Keratinocyte (primary cell): ENCODE measurements at regions not wholly inside any gene's neighbourhood (a gene's known extent, or its start where the extent isn't known, plus 50 kb on each side); places are given as distances from the start of the nearest gene placed in this dataset.

Source experiments
- DNase-seq: peaks from one replicate; pipeline ENCODE4 v3.0.0-alpha.2; 2011; ENCODE audit warnings: low read depth, missing footprints, low spot score
- FAIRE-seq: peaks from 2 replicates; lab custom pipeline; 2011; peaks lifted over from hg19 to GRCh38; lab: Jason Lieb, UNC
- H2AFZ ChIP-seq: 2 replicates; pipeline ENCODE4 v1.6.0; 2012; ENCODE audit warnings: low read length, control low read depth, inconsistent platforms; ENCODE audit not compliant: control insufficient read depth
- H3K27ac ChIP-seq: 2 replicates; pipeline ENCODE4 v1.5.1; 2011; ENCODE audit warnings: low read length; ENCODE audit not compliant: control insufficient read depth, insufficient read depth
- H3K27me3 ChIP-seq: 3 replicates; pipeline ENCODE4 v1.6.0; 2011; ENCODE audit warnings: low read length; ENCODE audit not compliant: control insufficient read depth, insufficient read depth; ENCODE audit errors: extremely low read depth
- H3K36me3 ChIP-seq, 2 experiments: 2 replicates in 1 of 2; 3 replicates in 1 of 2; pipeline ENCODE4 v1.5.1; 2011; ENCODE audit warnings: low read length in 2 of 2, mild to moderate bottlenecking in 1 of 2; ENCODE audit not compliant: control insufficient read depth in 2 of 2, insufficient read depth in 2 of 2; ENCODE audit errors: extremely low read depth in 1 of 2
- H3K4me1 ChIP-seq: 3 replicates; pipeline ENCODE4 v1.5.1; 2011; ENCODE audit warnings: low read length; ENCODE audit not compliant: control insufficient read depth, insufficient read depth; ENCODE audit errors: extremely low read depth
- H3K4me2 ChIP-seq: 3 replicates; pipeline ENCODE4 v1.6.0; 2011; ENCODE audit warnings: low read depth, low read length; ENCODE audit not compliant: control insufficient read depth, insufficient read depth; ENCODE audit errors: extremely low read depth
- H3K4me3 ChIP-seq, 3 experiments: fragments of 200-600 bp in 1 of 3; sonication (generic) in 1 of 3; 2 replicates in 2 of 3; 3 replicates in 1 of 3; pipeline ENCODE4 v1.5.1; 2011 to 2016; ENCODE audit warnings: low read length in 3 of 3, mild to moderate bottlenecking in 3 of 3, control low read depth in 2 of 3, inconsistent platforms in 1 of 3, low read depth in 1 of 3, mixed read lengths in 1 of 3, mixed run types in 1 of 3, moderate library complexity in 1 of 3; ENCODE audit not compliant: control insufficient read depth in 2 of 3, insufficient read depth in 2 of 3; ENCODE audit errors: extremely low read depth in 1 of 3
- H3K79me2 ChIP-seq: 2 replicates; pipeline ENCODE4 v1.6.0; 2012; ENCODE audit warnings: low read length; ENCODE audit not compliant: control insufficient read depth, insufficient read depth
- H3K9ac ChIP-seq: 3 replicates; pipeline ENCODE4 v1.6.0; 2011; ENCODE audit warnings: low read length; ENCODE audit not compliant: control insufficient read depth, insufficient read depth; ENCODE audit errors: extremely low read depth
- H3K9me1 ChIP-seq: 3 replicates; pipeline ENCODE4 v1.6.0; 2011; ENCODE audit warnings: low read length; ENCODE audit not compliant: control insufficient read depth, insufficient read depth; ENCODE audit errors: extremely low read depth
- H3K9me3 ChIP-seq: 2 replicates; pipeline ENCODE4 v1.5.1; 2012; ENCODE audit warnings: low read depth, low read length; ENCODE audit not compliant: control insufficient read depth
- H4K20me1 ChIP-seq: 3 replicates; pipeline ENCODE4 v1.6.0; 2011; ENCODE audit warnings: low read length; ENCODE audit not compliant: control insufficient read depth, insufficient read depth; ENCODE audit errors: extremely low read depth
- CTCF ChIP-seq, 3 experiments: IDR thresholded peaks in 1 of 3; conservative IDR thresholded peaks in 1 of 3; optimal IDR thresholded peaks in 1 of 3; 2 replicates in 2 of 3; 3 replicates in 1 of 3; pipeline versions ENCODE3 to v1.5.1; 2011; ENCODE audit warnings: low read length in 3 of 3, mild to moderate bottlenecking in 3 of 3, moderate library complexity in 2 of 3, control low read depth in 1 of 3, inconsistent platforms in 1 of 3; ENCODE audit not compliant: insufficient read depth in 2 of 3; ENCODE audit errors: extremely low read depth in 1 of 3
- EZH2 ChIP-seq: IDR thresholded peaks from one replicate; pipeline ENCODE4 v1.6.1; 2012; ENCODE audit warnings: inconsistent platforms, mild to moderate bottlenecking, low read length, moderate library complexity
- dilution Hi-C: fragments of 300-500 bp; cut with MboI; formaldehyde crosslinking; loops from one replicate; pipeline ENCODE4 v1.7.0; 2020; ENCODE audit warnings: low sequenced_read_pairs; ENCODE audit not compliant: extremely low pct_ligation_motif_present

GRCh38 chr1:208772891-208773290 lies 528.7 kb upstream of the PLXNA2 start:
- no peak for DNase-seq
- no peak for FAIRE-seq
- Histone ChIP-seq H3K9ac (no peak overlapping the region), H3K9me3 (no peaks in the 10 kb centered on the region), H3K4me1 (no peaks in the 10 kb centered on the region), H3K36me3 (no peaks in the 10 kb centered on the region), H3K9me1 (no peaks in the 10 kb centered on the region), H3K27ac (no peak overlapping the region), H3K4me3 (no peak overlapping the region), H3K4me2 (no peak overlapping the region), H2AFZ (no peak overlapping the region), H3K27me3 (no peaks in the 10 kb centered on the region), H3K79me2 (no peaks in the 10 kb centered on the region), H4K20me1 (no peaks in the 10 kb centered on the region)
- TF ChIP-seq EZH2 (no peak), CTCF (optimal IDR thresholded peaks at IDR 0.05 in 1 of 3, IDR thresholded peaks at IDR 0.05 in 1 of 3, conservative IDR thresholded peaks at IDR 0.05 in 1 of 3; ENCODE audit: extremely low read depth in 1 of 3, insufficient read depth in 2 of 3, low read length in 3 of 3) (no peak)
- dilution Hi-C loops = no loop called here

DNA sequence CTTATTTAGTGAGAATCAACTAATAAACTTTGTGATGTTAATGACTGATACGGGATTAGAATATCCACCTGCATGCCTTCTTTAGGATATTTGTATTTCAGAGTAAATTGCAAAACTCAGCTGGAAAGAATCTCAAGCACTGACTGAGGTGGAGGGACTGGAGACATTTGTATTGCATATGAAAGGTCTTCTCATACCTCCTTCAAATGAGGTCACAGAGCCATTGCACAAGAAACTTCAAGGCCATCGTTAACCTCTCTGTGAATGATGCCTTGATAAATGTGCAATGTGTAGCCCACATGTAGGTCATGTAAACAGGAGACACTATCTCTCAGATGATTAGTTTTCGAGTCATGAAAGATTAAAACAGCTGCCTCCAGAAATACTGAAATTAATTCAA lies 531.7 kb upstream of the PLXNA2 start:
- H3K9me3 ChIP-seq = no peaks in the 10 kb centered on the region
- H3K9me1 ChIP-seq = no peaks in the 10 kb centered on the region
- no peaks in the 10 kb centered on the region for H4K20me1 ChIP-seq
- H3K4me1 ChIP-seq = no peaks in the 10 kb centered on the region
- H3K4me3 ChIP-seq = no peak overlapping the region
- no peaks in the 10 kb centered on the region for H3K36me3 ChIP-seq
- no peak overlapping the region for H3K9ac ChIP-seq
- no peak overlapping the region for H3K27ac ChIP-seq
- DNase-seq (no peak), FAIRE-seq (no peak)
- H2AFZ ChIP-seq = no peak overlapping the region
- TF ChIP-seq EZH2 = no peak
- TF ChIP-seq CTCF (optimal IDR thresholded peaks at IDR 0.05 in 1 of 3, IDR thresholded peaks at IDR 0.05 in 1 of 3, conservative IDR thresholded peaks at IDR 0.05 in 1 of 3; ENCODE audit: extremely low read depth in 1 of 3, insufficient read depth in 2 of 3, low read length in 3 of 3) = no peak
- dilution Hi-C loops = no loop called here
- no peak overlapping the region for H3K4me2 ChIP-seq
- H3K27me3 ChIP-seq = no peaks in the 10 kb centered on the region
- no peaks in the 10 kb centered on the region for H3K79me2 ChIP-seq
